Hepatic stellate cell (primary cell): ENCODE measurements at regions not wholly inside any gene's neighbourhood (a gene's known extent, or its start where the extent isn't known, plus 50 kb on each side); places are given as distances from the start of the nearest gene placed in this dataset.
A peak's percentile ranks its signal among the peaks of the same experiment; 100 is the strongest.

ENCODE experiments used
- DNase-seq: peaks from one replicate; pipeline ENCODE4 v3.0.0; 2011; ENCODE audit warnings: low spot score

DNA sequence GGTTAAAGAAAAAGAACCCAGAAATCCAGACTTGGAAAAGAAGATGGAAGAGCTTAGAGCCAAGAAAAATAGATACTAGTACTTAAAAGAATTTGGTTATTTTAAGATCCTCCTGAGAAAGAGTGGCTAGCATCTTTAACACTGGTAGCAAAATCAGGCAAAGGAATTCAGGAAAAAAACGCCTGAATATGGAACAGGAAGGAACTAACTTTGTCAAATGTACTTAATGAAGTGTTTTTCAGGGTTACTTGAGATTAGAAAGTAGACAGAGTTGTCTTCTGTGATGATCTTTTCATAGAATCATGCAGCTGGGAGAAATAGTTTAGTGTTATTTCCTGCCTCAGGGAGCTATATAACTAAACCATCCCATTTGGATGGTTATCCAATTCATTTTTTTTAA lies 50.8 kb upstream of the SASH1 start:
- peak; percentile 36 for DNase-seq
